Body of pancreas (tissue), 4 donors: ENCODE measurements at regions not wholly inside any gene's neighbourhood (a gene's known extent, or its start where the extent isn't known, plus 50 kb on each side); places are given as distances from the start of the nearest gene placed in this dataset.

ENCODE experiments used
- POLR2A ChIP-seq, 3 donors: fragments of 450-650 bp; IDR thresholded peaks; one replicate each; pipeline ENCODE4 v1.6.1; 2016; ENCODE audit warnings: antibody characterized with exemption in 3 of 3, mild to moderate bottlenecking in 2 of 3
- TF ChIP-seq, protein P1 (sequence below), 7 experiments: fragments of 450-650 bp in 4 of 7; fragments of 200-600 bp in 3 of 7; sonication (generic) in 3 of 7; IDR thresholded peaks; one replicate each; pipeline ENCODE4 v1.5.1; 2016 to 2019; ENCODE audit warnings: antibody characterized with exemption in 7 of 7

DNA sequence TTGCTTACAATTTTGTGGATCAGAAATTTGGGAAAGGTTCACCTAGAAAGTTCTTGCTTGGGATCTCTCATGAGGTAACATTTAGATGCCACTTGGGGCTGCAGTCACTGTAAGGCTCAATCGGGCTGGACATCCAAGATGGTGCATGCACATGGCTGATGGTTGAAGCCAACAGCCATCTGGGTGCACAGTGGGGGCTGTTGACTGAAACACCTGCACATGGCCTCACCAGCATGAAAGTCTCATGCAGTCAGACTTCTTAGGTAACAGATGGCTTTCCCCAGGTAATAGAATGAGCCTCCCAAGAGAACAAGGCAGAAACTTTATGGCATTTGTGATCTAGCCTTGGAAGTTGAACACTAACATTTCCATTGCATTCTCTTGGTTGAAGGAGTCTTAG lies 740.7 kb upstream of the AUTS2 start:
- TF ChIP-seq, protein P1, sequence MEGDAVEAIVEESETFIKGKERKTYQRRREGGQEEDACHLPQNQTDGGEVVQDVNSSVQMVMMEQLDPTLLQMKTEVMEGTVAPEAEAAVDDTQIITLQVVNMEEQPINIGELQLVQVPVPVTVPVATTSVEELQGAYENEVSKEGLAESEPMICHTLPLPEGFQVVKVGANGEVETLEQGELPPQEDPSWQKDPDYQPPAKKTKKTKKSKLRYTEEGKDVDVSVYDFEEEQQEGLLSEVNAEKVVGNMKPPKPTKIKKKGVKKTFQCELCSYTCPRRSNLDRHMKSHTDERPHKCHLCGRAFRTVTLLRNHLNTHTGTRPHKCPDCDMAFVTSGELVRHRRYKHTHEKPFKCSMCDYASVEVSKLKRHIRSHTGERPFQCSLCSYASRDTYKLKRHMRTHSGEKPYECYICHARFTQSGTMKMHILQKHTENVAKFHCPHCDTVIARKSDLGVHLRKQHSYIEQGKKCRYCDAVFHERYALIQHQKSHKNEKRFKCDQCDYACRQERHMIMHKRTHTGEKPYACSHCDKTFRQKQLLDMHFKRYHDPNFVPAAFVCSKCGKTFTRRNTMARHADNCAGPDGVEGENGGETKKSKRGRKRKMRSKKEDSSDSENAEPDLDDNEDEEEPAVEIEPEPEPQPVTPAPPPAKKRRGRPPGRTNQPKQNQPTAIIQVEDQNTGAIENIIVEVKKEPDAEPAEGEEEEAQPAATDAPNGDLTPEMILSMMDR (IDR thresholded peaks at IDR 0.05), result no peak
- no peak for TF ChIP-seq POLR2A (IDR thresholded peaks at IDR 0.05)
